ENCODE measurements at regions not wholly inside any gene's neighbourhood (a gene's known extent, or its start where the extent isn't known, plus 50 kb on each side); places are given as distances from the start of the nearest gene placed in this dataset.

- no peak for DNase-seq
Observed at GRCh38 chr13:105153611-105154010, 1381.9 kb downstream of the EFNB2 start.

GRCh38 chr13:105151639-105152038 lies 1383.8 kb downstream of the EFNB2 start:
- DNase-seq: no peak

GRCh38 chr13:105147461-105147860 lies 1388.0 kb downstream of the EFNB2 start:
- DNase-seq: no peak

DNA sequence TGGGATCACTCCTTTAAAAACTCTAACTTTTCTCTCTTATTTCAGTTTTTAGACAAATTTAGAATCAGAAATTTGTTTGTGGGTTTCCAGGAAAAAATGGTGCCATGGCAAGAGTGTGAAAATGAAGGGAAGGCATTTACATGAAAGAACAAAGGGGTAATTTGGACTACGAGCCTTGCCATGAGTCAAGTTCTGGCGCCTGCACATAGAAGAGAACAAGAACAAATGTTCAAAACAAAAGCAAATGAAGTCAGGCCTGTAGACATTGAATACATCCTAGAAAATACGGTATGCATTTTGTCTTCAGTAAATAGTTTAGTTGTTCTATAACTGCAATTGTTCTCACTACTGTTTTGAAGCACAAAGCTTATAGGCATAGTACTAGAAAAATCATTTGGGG lies 1390.5 kb downstream of the EFNB2 start:
- DNase-seq: no peak

DNA sequence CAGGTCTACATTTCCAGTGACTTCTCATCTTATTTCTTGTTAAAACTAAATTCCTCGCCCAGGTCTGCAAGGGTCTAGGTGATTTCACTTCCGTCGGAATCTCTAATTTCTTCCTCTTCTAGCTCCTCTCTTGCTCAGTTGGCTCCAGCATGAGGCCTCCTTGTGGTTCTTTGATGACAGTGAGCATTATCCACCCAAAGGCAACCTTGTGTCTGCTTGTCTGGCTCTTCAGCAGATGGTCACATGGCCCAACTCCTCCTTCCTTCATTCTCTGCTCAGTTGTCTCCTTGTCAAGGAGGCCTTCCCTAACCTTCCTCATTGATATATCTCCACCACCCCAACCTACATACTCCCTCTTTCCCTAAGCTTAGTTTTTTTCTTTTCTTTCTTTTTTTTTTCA lies 1391.4 kb downstream of the EFNB2 start:
- no peak for DNase-seq

DNA sequence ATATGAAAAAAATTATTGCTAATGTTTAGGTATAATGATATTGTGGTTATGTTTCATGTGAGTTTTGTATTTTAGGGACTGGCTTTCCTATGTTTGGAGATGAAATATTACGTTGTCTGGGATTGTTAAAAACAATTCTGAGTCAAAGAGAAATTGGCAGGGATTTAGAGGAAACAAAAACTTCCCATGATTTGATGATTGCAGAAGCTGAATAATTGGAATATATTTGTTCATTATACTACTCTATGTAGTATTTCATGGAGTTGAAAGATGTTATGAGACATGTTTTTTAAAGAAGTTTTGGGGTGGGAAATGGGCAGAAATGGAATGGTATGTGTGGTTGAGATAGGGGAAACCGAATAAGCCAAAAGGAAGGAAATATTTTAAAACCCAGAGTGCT lies 1392.9 kb downstream of the EFNB2 start:
- no peak for DNase-seq

DNA sequence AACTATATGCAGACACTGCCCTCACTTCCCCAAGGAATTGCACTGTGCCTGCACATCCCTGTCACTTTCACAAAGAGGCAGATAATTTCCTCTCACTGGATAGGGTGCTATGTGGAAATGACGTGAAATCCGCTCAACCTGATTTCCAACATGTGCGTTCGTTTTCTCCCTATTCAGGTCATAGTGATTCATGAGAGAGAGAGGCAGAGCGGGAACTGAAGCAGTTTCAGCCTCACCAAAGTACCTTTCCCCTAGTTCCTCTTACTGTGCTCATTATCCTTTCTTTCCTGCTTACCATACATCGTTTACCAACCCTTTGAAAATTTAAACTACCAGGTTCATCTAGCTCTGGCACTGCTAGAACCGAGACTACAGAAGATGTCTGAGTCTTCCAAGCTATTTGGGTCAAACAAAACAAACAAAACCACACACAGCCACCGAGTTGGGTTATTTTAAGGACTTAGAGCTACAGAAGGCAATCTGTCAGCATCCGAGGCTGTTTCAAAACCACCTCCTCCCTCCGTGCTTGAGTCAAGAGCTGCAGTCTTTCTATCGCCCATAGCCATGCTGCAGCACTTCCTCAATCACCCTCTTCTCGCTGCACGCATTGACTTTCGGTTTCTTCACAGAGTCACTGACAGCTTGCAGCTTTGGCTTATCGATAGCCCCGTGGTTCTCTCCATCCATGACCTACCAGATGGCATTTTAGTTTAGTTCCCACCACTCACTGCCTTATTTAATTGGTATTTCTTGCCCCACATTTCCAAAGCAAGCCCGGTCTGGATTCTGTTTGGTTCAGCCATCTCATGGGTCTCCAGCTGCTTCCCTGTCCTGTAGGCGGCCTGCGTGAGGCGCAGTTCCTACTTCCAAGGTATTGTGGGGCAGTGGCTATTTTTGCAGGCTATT lies 1395.8 kb downstream of the EFNB2 start:
- DNase-seq: peak; percentile 58

- no peak for DNase-seq
Observed at GRCh38 chr13:105139048-105139379, 1396.4 kb downstream of the EFNB2 start.

DNA sequence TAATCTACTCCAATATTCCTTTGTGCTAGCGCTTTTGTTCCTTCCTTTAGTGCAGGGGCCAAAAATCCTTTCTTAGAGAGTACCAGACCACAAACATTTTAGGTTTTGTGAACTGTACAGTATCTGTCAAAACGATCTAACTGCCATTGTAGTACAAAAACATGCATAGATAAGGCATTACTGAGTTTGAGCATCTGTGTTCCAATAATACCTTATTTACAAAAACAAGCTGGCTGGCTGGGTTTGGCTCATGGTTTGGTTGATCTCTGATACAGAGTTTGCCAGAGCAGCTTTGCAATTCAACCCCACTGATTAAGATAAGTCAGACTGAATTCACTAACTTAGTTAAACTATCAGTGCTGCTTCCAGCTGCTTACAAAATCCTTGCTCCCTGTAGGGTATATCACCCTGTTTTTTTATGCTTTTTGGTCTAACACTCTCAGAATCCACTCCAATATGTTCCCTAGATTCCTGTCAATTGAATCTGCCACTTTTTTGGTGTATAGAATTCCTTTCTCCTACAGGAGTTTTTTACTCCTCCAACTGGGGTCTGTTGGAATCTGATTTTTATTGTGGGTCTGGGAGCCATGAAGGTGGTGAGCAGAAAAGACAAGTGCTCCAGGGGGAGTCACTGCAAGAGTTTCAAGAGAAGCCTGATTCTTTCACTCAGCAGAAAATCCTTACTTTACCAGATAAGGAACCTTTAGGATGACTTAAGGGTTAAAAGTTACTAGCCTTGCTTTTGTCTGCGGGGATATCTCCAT lies 1399.4 kb downstream of the EFNB2 start:
- DNase-seq: no peak

DNA sequence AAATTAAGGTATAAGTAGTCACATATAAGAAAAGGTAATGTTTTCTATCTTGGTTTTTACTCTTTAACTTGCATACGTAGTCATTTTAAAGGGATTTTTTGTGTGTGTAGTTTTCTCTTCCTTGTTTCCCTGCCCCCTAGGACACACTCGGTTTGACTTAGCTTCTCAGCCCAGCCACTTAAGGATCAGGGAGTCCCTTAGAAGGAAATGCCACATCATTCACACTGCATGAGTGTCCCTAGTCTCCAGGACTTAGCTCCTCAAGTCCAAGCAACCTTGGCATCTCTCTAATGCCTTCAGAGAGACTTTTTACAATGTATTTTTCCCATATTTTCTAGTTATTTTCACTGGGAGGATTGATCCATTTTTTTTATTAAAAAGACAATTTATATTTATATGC lies 1407.7 kb downstream of the EFNB2 start:
- DNase-seq: no peak

GRCh38 chr13:105121221-105121620 lies 1414.2 kb downstream of the EFNB2 start:
- DNase-seq: no peak

DNA sequence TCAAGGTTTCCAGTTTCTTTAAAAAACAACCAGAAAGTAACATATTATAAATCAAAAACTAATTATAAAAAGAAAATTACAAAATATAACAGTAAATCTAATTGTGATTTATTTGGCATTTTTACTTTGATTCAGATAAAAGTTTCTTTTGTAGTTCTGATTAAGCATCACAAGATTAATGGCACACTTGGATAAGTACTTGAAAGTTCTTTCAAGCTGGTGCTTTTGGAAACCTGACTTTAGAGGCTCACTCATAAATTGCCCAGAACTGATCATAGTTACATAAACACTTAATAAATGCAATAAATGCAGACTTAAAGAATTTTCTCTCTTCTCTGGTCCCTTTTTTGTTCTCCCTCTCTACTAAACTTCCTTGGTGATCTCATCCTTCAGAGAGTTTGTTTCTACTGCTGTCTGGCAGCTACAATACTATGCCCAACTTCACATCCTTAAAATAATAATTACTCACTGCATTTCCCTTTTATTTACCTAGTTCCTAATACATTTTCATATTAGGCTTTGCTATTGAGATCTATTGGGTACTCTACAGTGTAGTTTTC lies 1417.0 kb downstream of the EFNB2 start:
- no peak for DNase-seq

- no peak for DNase-seq
Observed at GRCh38 chr13:105116966-105117365, 1418.5 kb downstream of the EFNB2 start.

GRCh38 chr13:105112561-105112960 lies 1422.9 kb downstream of the EFNB2 start:
- DNase-seq: no peak

DNA sequence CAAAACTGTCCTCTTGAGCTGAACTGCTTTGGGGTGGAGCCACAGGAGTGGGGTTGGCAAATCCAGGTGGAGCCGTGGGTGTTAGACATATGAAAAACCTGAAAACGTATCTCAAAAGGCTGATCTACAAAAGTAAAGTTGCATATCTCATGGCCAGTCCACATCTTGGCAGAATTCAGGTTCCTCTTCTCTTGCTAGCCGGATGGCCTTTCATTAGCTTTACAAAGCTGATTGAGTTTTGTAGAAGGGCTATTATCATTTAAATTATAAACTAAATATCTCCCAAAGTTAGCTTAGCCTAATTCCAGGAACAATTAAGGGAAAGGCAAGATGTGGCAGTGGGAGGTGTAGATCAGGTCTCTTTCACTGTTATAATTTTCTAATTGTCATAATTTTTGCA lies 1427.7 kb downstream of the EFNB2 start:
- no peak for DNase-seq

- no peak for DNase-seq
Observed at GRCh38 chr13:105105471-105105870, 1430.0 kb downstream of the EFNB2 start.

- no peak for DNase-seq
Observed at GRCh38 chr13:105097521-105097920, 1437.9 kb downstream of the EFNB2 start.

DNA sequence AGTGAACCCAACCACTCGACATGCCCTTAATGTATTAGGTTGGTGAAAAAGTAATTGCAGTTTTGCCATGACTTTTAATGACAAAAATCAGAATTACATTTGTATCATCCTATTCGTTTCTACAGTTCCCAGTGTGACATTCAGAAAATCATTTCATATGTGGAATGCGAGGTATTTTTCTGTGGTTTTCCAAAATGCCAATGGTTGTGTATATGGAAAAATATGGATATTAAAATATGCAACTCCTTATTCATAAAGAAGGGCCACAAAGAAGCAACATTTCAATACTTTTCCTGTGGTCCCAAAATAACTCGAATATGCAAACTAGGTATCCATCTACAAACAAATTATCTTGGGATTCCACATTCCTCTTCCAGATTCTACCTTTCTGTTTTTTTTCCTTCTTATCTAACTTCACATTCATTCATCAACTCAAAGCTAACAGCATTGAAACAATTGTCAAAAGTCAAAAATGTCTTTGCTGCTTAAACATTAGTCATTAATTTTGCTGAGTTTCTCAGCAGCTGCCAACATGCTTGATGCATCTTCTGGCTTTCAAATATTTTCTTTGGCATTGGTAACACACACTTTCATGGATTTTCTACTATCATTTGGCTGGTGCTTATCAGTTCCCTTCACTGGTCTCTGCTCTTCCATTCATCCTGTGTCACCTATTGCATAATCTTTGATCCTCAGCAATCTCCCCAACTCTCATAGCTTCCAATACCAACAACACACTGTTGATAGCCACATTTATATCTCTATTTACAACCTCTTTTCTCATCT lies 1445.4 kb downstream of the EFNB2 start:
- no peak for DNase-seq

DNA sequence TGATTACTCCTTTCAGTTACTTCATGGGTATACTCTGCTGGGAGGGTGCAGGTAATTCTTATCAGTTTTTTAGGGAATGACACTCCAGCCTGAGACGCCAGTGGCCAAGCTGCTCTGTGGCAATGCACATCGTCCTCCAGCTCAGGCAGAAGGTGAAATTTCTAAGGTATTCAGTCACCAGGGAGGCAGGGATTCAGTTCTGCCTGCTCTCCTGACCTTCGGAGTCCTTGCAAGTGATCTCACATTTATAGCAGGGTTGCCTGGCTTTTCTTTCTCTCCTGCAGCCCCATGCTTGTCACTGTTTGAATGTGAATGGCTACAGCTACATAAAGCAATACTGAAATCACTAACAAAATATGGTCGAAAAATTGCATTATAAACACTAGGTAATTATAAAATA lies 1447.5 kb downstream of the EFNB2 start:
- no peak for DNase-seq

DNA sequence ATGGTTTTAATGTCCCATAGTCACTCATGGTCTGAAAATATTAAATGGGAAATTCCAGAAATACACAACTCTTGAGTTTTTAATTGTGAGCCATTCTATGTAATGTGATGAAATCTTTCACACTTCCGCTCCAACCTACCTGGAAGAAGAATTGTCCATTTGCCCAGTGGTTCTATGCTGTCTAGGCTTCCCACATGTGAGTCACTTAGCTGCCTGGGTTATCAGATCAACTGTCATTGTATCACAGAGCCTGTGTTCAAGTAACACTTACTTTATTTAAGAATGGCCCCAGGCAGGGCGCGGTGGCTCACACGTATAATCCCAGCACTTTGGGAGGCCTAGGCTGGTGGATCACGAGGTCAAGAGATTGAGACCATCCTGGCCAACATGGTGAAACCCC lies 1450.5 kb downstream of the EFNB2 start:
- no peak for DNase-seq

DNA sequence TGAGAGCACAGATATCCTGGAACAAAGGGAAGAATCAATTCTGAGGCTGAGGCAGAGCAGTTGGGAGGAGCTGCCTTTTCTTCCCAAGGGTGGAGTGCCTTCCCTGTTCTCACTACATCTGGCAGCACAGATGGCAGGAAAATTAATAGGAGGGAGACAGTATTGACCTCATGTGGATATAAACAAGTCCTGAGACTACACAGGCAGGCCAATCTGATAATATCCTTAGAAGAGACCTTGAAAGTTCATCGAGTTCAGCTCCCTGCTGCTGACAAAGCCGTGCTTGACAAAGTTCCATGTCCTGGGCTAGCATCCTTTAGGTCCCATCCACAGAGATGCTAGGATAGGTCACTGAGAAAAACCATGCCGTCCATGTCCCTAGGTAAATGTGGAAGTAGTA lies 1451.5 kb downstream of the EFNB2 start:
- no peak for DNase-seq

DNA sequence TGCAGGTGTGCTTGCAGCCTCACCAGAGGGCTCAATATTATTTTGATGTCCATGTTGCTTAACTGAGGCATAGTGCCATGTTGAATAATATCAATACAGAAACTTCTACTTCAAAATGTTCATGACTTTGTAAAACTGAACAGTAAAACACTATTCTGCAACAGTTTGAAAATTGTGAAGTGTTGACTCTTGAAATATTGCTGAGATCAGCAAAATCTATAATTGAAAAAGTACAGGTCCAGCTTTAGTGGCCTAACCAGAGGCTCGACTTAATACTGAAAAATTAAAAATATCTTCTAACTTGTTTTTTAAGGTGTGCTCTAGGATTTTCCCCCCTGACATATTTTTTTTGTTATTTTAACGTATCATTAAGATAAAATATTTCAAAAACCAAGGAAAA lies 1460.7 kb downstream of the EFNB2 start:
- DNase-seq: no peak

- DNase-seq: no peak
Observed at GRCh38 chr13:105073041-105073440, 1462.4 kb downstream of the EFNB2 start.
